SK-N-SH (cell line): ENCODE measurements at regions not wholly inside any gene's neighbourhood (a gene's known extent, or its start where the extent isn't known, plus 50 kb on each side); places are given as distances from the start of the nearest gene placed in this dataset.

Experiments used
- CTCF ChIA-PET: fragments of 300-600, 350-600 bp; formaldehyde crosslinking; extraction: SDS; loops from one replicate; lab custom pipeline; 2021; lab: Yijun Ruan, JAX
- POLR2A ChIA-PET: fragments of 350-600 bp; sonication (Branson Sonifier 250); formaldehyde crosslinking; extraction: SDS; loops from one replicate; lab custom pipeline; 2020; ENCODE audit warnings: antibody characterized with exemption, inconsistent platforms; lab: Yijun Ruan, JAX
- DNase-seq: peaks from one replicate; pipeline ENCODE4 v3.0.0; 2012
- H2AFZ ChIP-seq: fragments of 200-600 bp; sonication (generic); 2 replicates; pipeline ENCODE4 v1.8.1; 2016; ENCODE audit warnings: antibody characterized with exemption, mild to moderate bottlenecking, low read depth
- H3F3A ChIP-seq: fragments of 200-600 bp; sonication (generic); replicated peaks from 2 replicates; pipeline ENCODE3; 2016; ENCODE audit warnings: antibody characterized with exemption, mild to moderate bottlenecking; ENCODE audit not compliant: insufficient read depth
- H3K27ac ChIP-seq, 2 experiments: fragments of 200-500 bp in 1 of 2; fragments of 200-600 bp in 1 of 2; sonication (Bioruptor generic) in 1 of 2; sonication (generic), shearing (Covaris generic) in 1 of 2; 2 replicates each; pipeline versions ENCODE4 v1.5.1 to v1.6.1; 2014 to 2016; ENCODE audit warnings: low read depth in 2 of 2, inconsistent platforms in 1 of 2, low read length in 1 of 2, mild to moderate bottlenecking in 1 of 2, mixed read lengths in 1 of 2
- H3K27me3 ChIP-seq: fragments of 200-600 bp; sonication (generic), shearing (Covaris generic); 2 replicates; pipeline ENCODE4 v1.6.1; 2016; ENCODE audit warnings: mixed run types; ENCODE audit not compliant: insufficient read depth
- H3K36me3 ChIP-seq, 2 experiments: fragments of 200-500 bp in 1 of 2; fragments of 200-600 bp in 1 of 2; sonication (Bioruptor generic) in 1 of 2; sonication (generic) in 1 of 2; replicated peaks in 1 of 2; 2 replicates each; pipeline versions ENCODE3 to v1.5.1; 2014 to 2016; ENCODE audit warnings: low read length in 1 of 2, mild to moderate bottlenecking in 1 of 2; ENCODE audit not compliant: insufficient read depth in 2 of 2, control insufficient read depth in 1 of 2
- H3K4me1 ChIP-seq, 2 experiments: fragments of 200-500 bp in 1 of 2; fragments of 200-600 bp in 1 of 2; sonication (Bioruptor generic) in 1 of 2; sonication (generic), shearing (Covaris generic) in 1 of 2; 2 replicates each; pipeline versions ENCODE4 v1.5.1 to v1.6.1; 2014 to 2016; ENCODE audit warnings: low read depth in 1 of 2, low read length in 1 of 2, mixed run types in 1 of 2; ENCODE audit not compliant: insufficient read depth in 2 of 2, control insufficient read depth in 1 of 2
- H3K4me2 ChIP-seq: fragments of 200-600 bp; sonication (generic), shearing (Covaris generic); 2 replicates; pipeline ENCODE4 v1.6.1; 2017; ENCODE audit warnings: mixed run types
- H3K4me3 ChIP-seq, 2 experiments: fragments of 200-500 bp in 1 of 2; fragments of 200-600 bp in 1 of 2; sonication (Bioruptor generic) in 1 of 2; sonication (generic), shearing (Covaris generic) in 1 of 2; 2 replicates each; pipeline versions ENCODE4 v1.5.1 to v1.8.1; 2014 to 2016; ENCODE audit warnings: low read depth in 2 of 2, inconsistent platforms in 1 of 2, low read length in 1 of 2, mild to moderate bottlenecking in 1 of 2, mixed read lengths in 1 of 2, moderate library complexity in 1 of 2
- H3K79me2 ChIP-seq: fragments of 200-600 bp; sonication (generic); 2 replicates; pipeline ENCODE4 v1.8.1; 2017; ENCODE audit warnings: mild to moderate bottlenecking; ENCODE audit not compliant: insufficient read depth
- H3K9ac ChIP-seq: fragments of 200-600 bp; sonication (generic); 2 replicates; pipeline ENCODE4 v1.6.1; 2017; ENCODE audit warnings: mixed run types
- H3K9me2 ChIP-seq: fragments of 200-600 bp; sonication (generic); 2 replicates; pipeline ENCODE4 v1.6.1; 2017; ENCODE audit warnings: mixed run types
- H3K9me3 ChIP-seq: fragments of 200-600 bp; sonication (generic); 2 replicates; pipeline ENCODE4 v1.6.1; 2017; ENCODE audit warnings: mixed run types, mild to moderate bottlenecking, moderate library complexity
- H4K20me1 ChIP-seq: fragments of 200-600 bp; sonication (generic); 2 replicates; pipeline ENCODE4 v1.6.1; 2017; ENCODE audit warnings: mild to moderate bottlenecking, mixed run types; ENCODE audit not compliant: insufficient read depth
- CHD2 ChIP-seq: fragments of 150-350 bp; IDR thresholded peaks from 2 replicates; pipeline ENCODE4 v1.6.1; 2018; ENCODE audit warnings: low read length; ENCODE audit not compliant: partially characterized antibody
- ELF1 ChIP-seq: IDR thresholded peaks from 2 replicates; pipeline ENCODE4 v1.4.0; 2012
- EP300 ChIP-seq, 2 experiments: IDR thresholded peaks; 2 replicates each; pipeline versions ENCODE4 v1.4.0 to v1.6.1; 2012; ENCODE audit warnings: borderline replicate concordance in 1 of 2, low read depth in 1 of 2, low read length in 1 of 2
- FOXJ3 ChIP-seq: sonication (generic); formaldehyde crosslinking; IDR thresholded peaks from 2 replicates; pipeline ENCODE4 v1.5.1; 2020; ENCODE audit warnings: mild to moderate bottlenecking, missing genetic modification reagents
- FOXM1 ChIP-seq: IDR thresholded peaks from 2 replicates; pipeline ENCODE4 v1.4.0; 2012; ENCODE audit warnings: low read depth, mild to moderate bottlenecking
- MXI1 ChIP-seq: IDR thresholded peaks from 2 replicates; pipeline ENCODE4 v1.6.1; 2012; ENCODE audit warnings: mild to moderate bottlenecking, low read depth, low read length, improper control_type of control experiment
- RAD21 ChIP-seq: IDR thresholded peaks from 2 replicates; pipeline ENCODE4 v1.6.1; 2012; ENCODE audit warnings: mild to moderate bottlenecking, low read length
- REST ChIP-seq: IDR thresholded peaks from 2 replicates; pipeline ENCODE4 v1.6.1; 2012; ENCODE audit warnings: mild to moderate bottlenecking, low read depth, low read length, moderate library complexity
- USF1 ChIP-seq: IDR thresholded peaks from 2 replicates; pipeline ENCODE4 v1.4.0; 2012; ENCODE audit warnings: low read depth, borderline replicate concordance
- WGBS: methylation state at CpG from one replicate; pipeline ENCODE4 v1.1.6; 2017; ENCODE audit warnings: low lambda C conversion rate; 5-methylcytosine and 5-hydroxymethylcytosine counted together

GRCh38 chr12:124458992-124459851 lies 108.2 kb downstream of the NCOR2 start (continued):
- no peak for TF ChIP-seq MXI1
- no peak for TF ChIP-seq FOXJ3 (CRISPR knock-in tag)

- POLR2A ChIA-PET, result no interaction called here
- 91% methylated on average over 14 of the region's 20 CpGs for WGBS
- Histone ChIP-seq H3K4me2 (no peak overlapping the region), H3K27me3 (no peaks in the 10 kb centered on the region), H3K9me3 (no peaks in the 10 kb centered on the region), H3K79me2 (peaks cover 7% of the 10 kb centered on the region; the same call in 1 of the 2 replicates), H4K20me1 (peaks cover 56% of the 10 kb centered on the region), H3K36me3 (peaks cover 4 to 37% of the 10 kb centered on the region in 2 experiments), H3K4me1 (peaks cover 11 to 17% of the 10 kb centered on the region in 2 experiments; a peak in 3 of 4 replicates), H3K9me2 (no peaks in the 10 kb centered on the region), H3K27ac (no peak overlapping the region), H3F3A (peaks cover 19% of the 10 kb centered on the region), H3K4me3 (no peak overlapping the region), H2AFZ (no peak overlapping the region), H3K9ac (no peak overlapping the region)
- DNase-seq, result no peak
- CTCF ChIA-PET, result no interaction called here
- TF ChIP-seq REST (no peak), RAD21 (no peak), EP300 (IDR thresholded peaks at IDR 0.05; ENCODE audit: borderline replicate concordance in 1 of 2, low read depth in 1 of 2, low read length in 1 of 2) (no peak), FOXM1 (no peak), ELF1 (no peak), USF1 (no peak), CHD2 (no peak)
These were observed 109.0 kb downstream of the NCOR2 start for GRCh38 chr12:124458220-124458991.
